Upper lobe of right lung (tissue), 1 donor: ENCODE measurements at regions not wholly inside any gene's neighbourhood (a gene's known extent, or its start where the extent isn't known, plus 50 kb on each side); places are given as distances from the start of the nearest gene placed in this dataset.

Experiments used
- ATAC-seq: fragments of 200-7000 bp; cut with Tn5 transposase; one replicate; pipeline ENCODE4 v1.9.1; 2020; ENCODE audit warnings: mild to moderate bottlenecking, moderate library complexity
- DNase-seq: peaks from one replicate; pipeline ENCODE4 v3.0.0-alpha.2; 2020
- H3K27ac ChIP-seq: fragments of 200-600 bp; one replicate; pipeline ENCODE4 v1.8.0; 2022
- H3K27me3 ChIP-seq: fragments of 200-600 bp; one replicate; pipeline ENCODE4 v1.8.0; 2022; ENCODE audit warnings: mild to moderate bottlenecking
- H3K36me3 ChIP-seq: fragments of 200-600 bp; one replicate; pipeline ENCODE4 v1.8.0; 2022
- H3K4me1 ChIP-seq: fragments of 200-600 bp; one replicate; pipeline ENCODE4 v1.8.0; 2022
- H3K4me3 ChIP-seq: fragments of 200-600 bp; one replicate; pipeline ENCODE4 v1.8.0; 2022; ENCODE audit warnings: mild to moderate bottlenecking
- H3K9me3 ChIP-seq: fragments of 200-600 bp; one replicate; pipeline ENCODE4 v1.8.0; 2022
- CTCF ChIP-seq: fragments of 200-600 bp; IDR thresholded peaks from one replicate; pipeline ENCODE4 v1.8.0; 2022; ENCODE audit warnings: antibody characterized with exemption
- intact Hi-C: fragments of 100-400 bp; cut with DNase I; formaldehyde crosslinking; loops from one replicate; pipeline ENCODE4 v1.11.0; 2022
- donor health status: DM: no; HTN: yes; CAD: no; lungs with severe emphysema.

DNA sequence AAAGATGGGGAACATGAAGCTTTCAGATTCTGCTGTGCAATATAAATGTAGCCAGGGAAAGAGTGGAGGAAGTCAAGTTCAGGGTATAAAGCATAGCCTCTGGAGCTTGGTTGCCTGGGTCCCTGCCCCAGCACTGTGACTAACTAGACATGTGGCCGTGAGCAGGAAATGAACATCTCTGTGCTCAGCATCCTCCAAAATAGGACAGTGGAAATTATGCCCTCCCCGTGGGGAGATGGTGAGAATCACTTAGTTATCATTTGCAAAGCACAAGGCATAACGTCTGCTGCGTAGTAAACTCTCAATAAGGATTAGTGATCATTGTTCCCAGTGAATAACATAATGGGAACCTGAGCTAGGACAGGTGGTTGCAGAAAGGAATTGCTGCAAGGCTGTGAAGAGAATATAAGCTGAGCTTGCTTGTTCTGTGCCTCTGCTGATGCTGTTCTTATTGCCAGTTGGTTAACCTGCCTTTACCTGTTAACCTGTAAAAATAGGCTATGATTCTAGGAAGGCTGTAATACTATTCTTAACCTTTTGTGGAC is 441.0 kb downstream of the COG6 start:
- Histone ChIP-seq H3K4me3 (no peak overlapping the region), H3K36me3 (no peaks in the 10 kb centered on the region), H3K4me1 (no peaks in the 10 kb centered on the region), H3K27me3 (no peaks in the 10 kb centered on the region), H3K27ac (no peak overlapping the region), H3K9me3 (no peaks in the 10 kb centered on the region)
- TF ChIP-seq CTCF, result no peak
- no peak for ATAC-seq
- DNase-seq, result no peak
- intact Hi-C loops, result no loop called here

- TF ChIP-seq CTCF, result no peak
- intact Hi-C loops, result no loop called here
- Histone ChIP-seq H3K27ac (no peak overlapping the region), H3K36me3 (no peaks in the 10 kb centered on the region), H3K27me3 (no peaks in the 10 kb centered on the region), H3K4me1 (no peaks in the 10 kb centered on the region), H3K9me3 (no peaks in the 10 kb centered on the region), H3K4me3 (no peak overlapping the region)
- DNase-seq, result no peak
- no peak for ATAC-seq
Observed at GRCh38 chr13:40098246-40098645, 442.8 kb downstream of the COG6 start.

DNA sequence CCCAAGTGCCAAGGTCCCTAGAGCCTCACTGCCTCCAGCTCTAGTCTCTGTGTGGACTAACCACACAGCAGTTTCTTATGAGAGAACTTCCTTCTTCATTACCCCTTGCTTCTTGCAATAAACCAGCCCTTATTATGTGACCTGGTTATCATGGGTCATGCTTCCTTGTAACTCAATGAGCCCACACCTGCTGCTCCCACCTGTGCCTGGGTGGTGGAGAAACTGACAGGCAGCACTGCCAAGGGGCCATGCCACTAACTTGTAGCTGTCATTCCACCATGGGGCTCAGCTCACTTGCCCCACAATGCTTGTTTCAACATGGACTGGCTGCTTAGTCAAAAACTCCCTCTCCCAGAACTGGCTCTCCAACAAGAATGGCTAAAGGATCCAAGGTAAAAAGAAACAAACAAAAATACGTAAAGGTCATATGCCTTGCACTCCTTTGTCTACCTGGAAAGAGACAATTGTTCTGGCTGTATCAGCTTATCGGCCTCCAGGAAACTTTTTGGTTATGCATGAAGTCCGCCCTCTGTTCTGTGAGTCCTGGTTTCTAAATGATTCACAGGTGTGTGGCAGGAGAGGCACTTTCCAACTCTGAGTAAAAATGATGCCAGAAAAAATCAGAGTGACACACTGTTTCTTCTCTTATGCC is 446.4 kb downstream of the COG6 start:
- no peak for TF ChIP-seq CTCF
- Histone ChIP-seq H3K27me3 (no peaks in the 10 kb centered on the region), H3K36me3 (no peaks in the 10 kb centered on the region), H3K4me3 (no peak overlapping the region), H3K27ac (no peak overlapping the region), H3K9me3 (no peaks in the 10 kb centered on the region), H3K4me1 (no peaks in the 10 kb centered on the region)
- no peak for ATAC-seq
- DNase-seq, result no peak
- intact Hi-C loops, result no loop called here

DNA sequence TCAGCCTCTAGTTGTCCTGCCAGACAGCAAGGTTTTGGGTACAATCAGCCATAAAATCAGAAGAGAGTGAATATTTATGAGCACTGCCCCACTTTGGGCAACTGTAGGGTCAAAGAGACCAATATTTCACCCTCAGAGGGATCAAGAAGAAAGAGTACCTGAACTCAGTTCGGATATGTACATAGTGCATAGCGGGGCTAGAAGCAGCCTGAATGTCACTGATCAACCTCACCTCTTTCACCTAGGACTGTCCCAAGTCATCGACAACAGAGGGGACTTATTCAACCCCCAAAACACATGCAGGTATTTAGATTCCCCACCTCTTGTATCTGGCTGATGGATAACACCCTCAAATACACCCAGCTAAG is 446.9 kb downstream of the COG6 start:
- no peak overlapping the region for H3K27ac ChIP-seq
- H3K4me1 ChIP-seq, result no peaks in the 10 kb centered on the region
- TF ChIP-seq CTCF, result no peak
- no peak overlapping the region for H3K4me3 ChIP-seq
- no peaks in the 10 kb centered on the region for H3K27me3 ChIP-seq
- no peak for ATAC-seq
- no peaks in the 10 kb centered on the region for H3K36me3 ChIP-seq
- DNase-seq, result no peak
- no peaks in the 10 kb centered on the region for H3K9me3 ChIP-seq
- intact Hi-C loops, result no loop called here

DNA sequence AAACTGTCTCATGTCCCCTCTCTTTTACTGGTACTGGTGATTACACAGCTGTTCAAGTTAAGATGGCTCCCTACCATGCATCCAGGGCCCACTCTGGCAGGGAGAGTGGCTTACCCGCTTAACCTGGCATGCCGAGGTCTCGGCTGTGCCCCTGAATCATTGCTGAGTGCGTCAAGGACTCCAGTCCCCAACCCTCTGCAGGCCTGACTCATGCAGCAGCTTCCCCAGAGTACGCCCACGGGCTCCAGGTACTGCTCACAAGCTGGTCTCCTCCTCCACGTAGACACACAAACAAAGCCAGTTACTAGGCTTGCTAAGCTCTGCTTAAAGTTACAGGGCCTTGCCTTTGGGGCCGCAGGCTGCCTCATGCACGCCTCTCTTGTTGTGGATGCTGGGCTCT is 447.4 kb downstream of the COG6 start:
- peak; percentile 28 for ATAC-seq
- Histone ChIP-seq H3K27ac (no peak overlapping the region), H3K4me3 (no peak overlapping the region), H3K4me1 (no peaks in the 10 kb centered on the region), H3K9me3 (no peaks in the 10 kb centered on the region), H3K36me3 (no peaks in the 10 kb centered on the region), H3K27me3 (no peaks in the 10 kb centered on the region)
- DNase-seq, result no peak
- TF ChIP-seq CTCF, result no peak
- intact Hi-C loops, result no loop called here

GRCh38 chr13:40103864-40104263 is 448.4 kb downstream of the COG6 start:
- no peaks in the 10 kb centered on the region for H3K36me3 ChIP-seq
- H3K27ac ChIP-seq, result no peak overlapping the region
- intact Hi-C loops, result no loop called here
- no peaks in the 10 kb centered on the region for H3K27me3 ChIP-seq
- DNase-seq (no peak), ATAC-seq (no peak)
- no peaks in the 10 kb centered on the region for H3K9me3 ChIP-seq
- H3K4me3 ChIP-seq, result no peak overlapping the region
- H3K4me1 ChIP-seq, result no peaks in the 10 kb centered on the region
- no peak for TF ChIP-seq CTCF
